ENCODE measurements at regions not wholly inside any gene's neighbourhood (a gene's known extent, or its start where the extent isn't known, plus 50 kb on each side); places are given as distances from the start of the nearest gene placed in this dataset.

GRCh38 chr21:35952651-35953340, 107.5 kb downstream of the SETD4 start:
- no peak overlapping the region for H3K4me3 ChIP-seq
- no peak overlapping the region for H3K27ac ChIP-seq
- H3K4me1 ChIP-seq: peaks cover 2% of the 10 kb centered on the region; the same call in 1 of the 2 replicates
- no peaks in the 10 kb centered on the region for H3K9me3 ChIP-seq (replicated peaks)
- H3K36me3 ChIP-seq: no peaks in the 10 kb centered on the region
- H3K27me3 ChIP-seq: no peaks in the 10 kb centered on the region
- no peak for DNase-seq

GRCh38 chr21:35948982-35949381, 111.3 kb downstream of the SETD4 start:
- H3K36me3 ChIP-seq: no peaks in the 10 kb centered on the region

GRCh38 chr21:35945089-35945671, 115.1 kb downstream of the SETD4 start:
- Histone ChIP-seq H3K27ac (no peak overlapping the region), H3K9me3 (replicated peaks) (no peaks in the 10 kb centered on the region), H3K4me1 (peaks cover 3% of the 10 kb centered on the region; the same call in 1 of the 2 replicates)

More at GRCh38 chr21:35948982-35949381, 111.3 kb downstream of the SETD4 start:
- peaks cover 2% of the 10 kb centered on the region; the same call in 1 of the 2 replicates for H3K4me1 ChIP-seq
- H3K27ac ChIP-seq: no peak overlapping the region
- H3K4me3 ChIP-seq: no peak overlapping the region
- no peaks in the 10 kb centered on the region for H3K27me3 ChIP-seq
- H3K9me3 ChIP-seq (replicated peaks): no peaks in the 10 kb centered on the region
- no peak for DNase-seq

DNA sequence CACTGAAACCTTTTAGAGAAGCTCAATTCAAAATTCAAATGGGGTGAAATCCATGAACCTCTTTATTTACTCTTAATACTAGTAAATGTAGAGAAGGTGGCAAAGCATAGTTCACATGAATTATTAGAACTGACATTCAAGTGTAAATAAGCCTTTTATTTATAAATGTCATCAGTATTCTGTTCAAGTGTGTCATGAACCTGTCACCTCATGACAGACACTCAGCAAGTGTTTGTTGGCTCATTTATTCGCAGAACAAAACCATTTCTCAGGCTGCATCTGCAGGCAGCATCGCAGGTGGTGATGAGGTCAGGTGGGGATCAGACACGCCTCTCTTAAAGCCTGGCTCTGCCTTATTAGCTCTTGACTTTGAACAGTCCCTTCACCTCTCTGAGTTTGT, 116.6 kb downstream of the SETD4 start:
- no peak overlapping the region for H3K27ac ChIP-seq
- DNase-seq: no peak
- H3K27me3 ChIP-seq: no peaks in the 10 kb centered on the region
- no peak overlapping the region for H3K4me3 ChIP-seq
- no peaks in the 10 kb centered on the region for H3K9me3 ChIP-seq (replicated peaks)
- H3K4me1 ChIP-seq: 0 out of 2 replicates have a peak, but pooled peaks cover 4% of the 10 kb centered on the region
- no peaks in the 10 kb centered on the region for H3K36me3 ChIP-seq

More at GRCh38 chr21:35945089-35945671, 115.1 kb downstream of the SETD4 start:
- DNase-seq: no peak
- no peaks in the 10 kb centered on the region for H3K27me3 ChIP-seq
- H3K4me3 ChIP-seq: no peak overlapping the region
- no peaks in the 10 kb centered on the region for H3K36me3 ChIP-seq

DNA sequence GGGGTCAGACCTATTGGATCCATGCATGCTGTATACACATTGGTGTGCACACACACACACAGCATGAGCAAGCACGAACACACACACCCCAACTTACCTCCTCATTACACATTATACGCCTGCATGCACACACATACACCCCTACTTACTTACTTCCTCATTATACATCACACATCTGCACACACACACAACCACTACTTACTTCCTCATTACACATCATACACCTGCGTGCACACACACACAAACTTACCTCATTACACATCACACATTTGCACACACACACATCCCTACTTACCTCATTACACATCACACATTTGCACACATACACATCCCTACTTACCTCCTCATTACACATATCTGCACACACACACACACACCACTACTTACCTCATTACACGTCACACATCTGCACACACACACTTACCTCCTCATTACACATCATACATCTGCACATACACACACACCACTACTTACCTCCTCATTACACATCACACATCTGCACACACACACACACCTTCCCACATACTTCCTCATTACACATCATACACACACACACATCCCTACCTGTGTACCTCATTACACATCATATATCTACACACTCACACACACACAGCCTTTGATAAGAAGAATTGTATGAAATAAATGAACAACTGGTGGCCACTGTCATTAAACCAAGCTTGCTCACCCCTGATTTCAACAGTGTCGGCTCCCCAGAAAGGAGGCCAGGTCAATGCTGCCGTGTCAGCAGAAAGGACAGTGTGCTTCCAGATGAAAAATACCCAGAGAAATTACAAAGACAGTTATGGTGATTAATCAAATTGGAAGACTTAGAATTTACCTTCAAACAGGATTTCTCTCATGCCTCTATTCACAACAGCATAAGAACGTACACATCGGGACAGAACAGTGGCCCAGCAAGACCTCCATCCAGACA, 117.8 kb downstream of the SETD4 start:
- H3K27ac ChIP-seq: no peak overlapping the region
- no peaks in the 10 kb centered on the region for H3K27me3 ChIP-seq
- no peak for DNase-seq
- 0 out of 2 replicates have a peak, but pooled peaks cover 4% of the 10 kb centered on the region for H3K4me1 ChIP-seq
- no peaks in the 10 kb centered on the region for H3K9me3 ChIP-seq (replicated peaks)
- H3K36me3 ChIP-seq: no peaks in the 10 kb centered on the region
- H3K4me3 ChIP-seq: no peak overlapping the region

DNA sequence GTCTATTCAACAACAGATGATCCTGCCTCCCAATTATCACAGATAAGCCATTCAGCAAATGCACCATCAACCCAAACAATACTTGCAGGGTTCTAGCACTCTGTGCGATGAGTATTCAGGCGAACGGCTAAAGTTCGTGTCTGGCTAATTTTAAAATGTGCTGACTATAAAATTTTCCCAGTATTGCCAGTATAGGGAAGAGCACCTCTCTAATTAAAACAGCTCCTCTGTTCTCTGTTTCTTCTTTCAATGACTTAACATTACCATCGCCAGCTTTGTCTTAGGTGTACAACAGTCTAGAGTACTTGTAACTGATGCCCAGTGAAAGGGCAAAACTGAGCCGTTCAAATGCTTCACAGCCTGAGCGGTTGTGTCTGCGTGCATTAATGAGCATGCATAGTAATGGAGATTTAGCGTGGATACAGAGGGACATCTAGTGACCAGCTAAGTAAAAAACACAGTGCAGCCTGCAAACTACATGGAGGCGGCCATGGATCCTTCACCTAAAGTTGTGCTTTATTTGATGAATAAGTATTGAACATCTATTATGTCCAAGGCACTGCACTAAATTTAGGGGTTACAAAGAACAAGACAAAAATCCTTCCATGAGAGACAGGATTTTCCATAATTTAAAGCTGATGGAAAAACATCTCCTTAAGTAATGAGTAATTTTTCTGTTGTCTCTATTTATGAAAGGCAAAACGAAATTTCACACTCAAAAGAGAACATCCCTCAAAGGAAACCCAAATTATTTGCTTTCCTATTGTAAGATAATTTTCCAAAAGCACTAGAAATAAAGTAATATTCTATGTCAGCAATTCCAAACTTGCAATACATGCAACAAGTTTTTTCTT, 120.0 kb downstream of the SETD4 start:
- no peaks in the 10 kb centered on the region for H3K36me3 ChIP-seq
- 0 out of 2 replicates have a peak, but pooled peaks cover 4% of the 10 kb centered on the region for H3K4me1 ChIP-seq
- H3K27me3 ChIP-seq: no peaks in the 10 kb centered on the region
- H3K9me3 ChIP-seq (replicated peaks): no peaks in the 10 kb centered on the region
- no peak overlapping the region for H3K4me3 ChIP-seq
- no peak overlapping the region for H3K27ac ChIP-seq
- DNase-seq: peak; percentile 58 to 84

DNA sequence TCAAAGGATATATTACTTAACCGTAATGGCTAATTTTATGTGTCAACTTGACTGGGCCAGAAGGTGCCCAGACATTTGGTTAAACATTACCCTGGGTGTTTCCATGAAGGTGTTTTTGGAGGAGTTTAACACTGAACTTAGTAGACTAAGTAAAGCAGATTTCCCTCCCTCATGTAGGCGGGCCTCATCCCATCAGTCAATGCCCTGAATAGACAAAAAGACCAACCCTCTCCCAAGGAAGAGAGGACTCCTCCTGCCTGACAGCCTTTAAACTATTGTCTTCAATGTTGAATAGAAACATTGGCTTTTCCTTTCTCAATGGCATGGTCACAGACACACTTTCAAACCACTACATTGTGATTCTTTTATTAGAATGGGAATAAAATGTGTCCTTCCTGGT, 121.9 kb downstream of the SETD4 start:
- H3K27ac ChIP-seq: no peak overlapping the region
- no peak for DNase-seq
- H3K4me1 ChIP-seq: peaks cover 5% of the 10 kb centered on the region; the same call in 1 of the 2 replicates
- H3K36me3 ChIP-seq: no peaks in the 10 kb centered on the region
- no peak overlapping the region for H3K4me3 ChIP-seq
- H3K9me3 ChIP-seq (replicated peaks): no peaks in the 10 kb centered on the region
- H3K27me3 ChIP-seq: no peaks in the 10 kb centered on the region

DNA sequence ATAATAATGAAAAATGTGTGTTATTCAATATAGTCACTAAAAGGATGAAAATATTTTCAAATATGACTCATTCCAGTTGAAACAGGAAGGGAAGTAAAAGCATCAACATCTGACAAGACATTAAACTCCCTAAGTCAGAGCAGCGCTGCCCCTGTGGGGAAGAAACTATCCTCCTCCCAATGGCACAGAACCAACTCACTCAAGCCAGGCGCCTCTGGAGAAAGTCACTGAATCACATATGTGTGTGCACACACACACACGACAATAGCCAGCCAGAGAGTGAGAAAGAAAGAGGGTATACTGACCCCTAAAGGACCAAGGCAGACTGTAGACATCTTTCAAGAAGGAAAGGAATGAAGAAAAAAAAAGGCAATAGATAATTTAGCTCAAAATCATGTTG, 126.9 kb downstream of the SETD4 start:
- Histone ChIP-seq H3K27me3 (no peaks in the 10 kb centered on the region), H3K9me3 (replicated peaks) (no peaks in the 10 kb centered on the region), H3K27ac (no peak overlapping the region), H3K36me3 (no peaks in the 10 kb centered on the region), H3K4me1 (peaks cover 7% of the 10 kb centered on the region), H3K4me3 (no peak overlapping the region)
- DNase-seq: peak; percentile 19 to 46

GRCh38 chr21:35932232-35932911, 128.0 kb downstream of the SETD4 start:
- H3K4me1 ChIP-seq: peaks cover 15% of the 10 kb centered on the region
- H3K27ac ChIP-seq: no peak overlapping the region
- H3K4me3 ChIP-seq: no peak overlapping the region
- no peaks in the 10 kb centered on the region for H3K9me3 ChIP-seq (replicated peaks)
- no peaks in the 10 kb centered on the region for H3K27me3 ChIP-seq
- peak; percentile 35 to 62 for DNase-seq
- no peaks in the 10 kb centered on the region for H3K36me3 ChIP-seq

DNA sequence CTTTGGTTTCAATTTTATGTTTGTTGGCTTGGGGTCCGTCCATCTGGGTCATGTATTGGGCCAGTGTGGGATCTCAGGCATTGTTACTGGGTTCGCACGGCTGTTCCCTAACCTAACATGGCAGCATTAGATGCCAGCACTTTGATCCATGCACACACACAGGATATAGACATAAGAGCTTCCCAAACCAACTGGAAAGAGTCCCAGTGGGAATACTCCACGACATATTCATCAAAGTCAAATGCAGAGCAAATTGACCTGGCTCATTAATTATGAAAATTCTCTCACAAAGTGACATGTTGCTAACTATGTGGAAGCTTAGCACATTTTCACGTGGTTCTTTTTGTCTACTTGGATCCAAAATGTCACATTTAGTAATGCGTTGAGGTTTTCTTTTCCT, 130.4 kb downstream of the SETD4 start:
- no peak for DNase-seq
- Histone ChIP-seq H3K4me1 (peaks cover 28% of the 10 kb centered on the region), H3K27me3 (no peaks in the 10 kb centered on the region), H3K36me3 (no peaks in the 10 kb centered on the region), H3K4me3 (no peak overlapping the region), H3K27ac (no peak overlapping the region), H3K9me3 (replicated peaks) (no peaks in the 10 kb centered on the region)

DNA sequence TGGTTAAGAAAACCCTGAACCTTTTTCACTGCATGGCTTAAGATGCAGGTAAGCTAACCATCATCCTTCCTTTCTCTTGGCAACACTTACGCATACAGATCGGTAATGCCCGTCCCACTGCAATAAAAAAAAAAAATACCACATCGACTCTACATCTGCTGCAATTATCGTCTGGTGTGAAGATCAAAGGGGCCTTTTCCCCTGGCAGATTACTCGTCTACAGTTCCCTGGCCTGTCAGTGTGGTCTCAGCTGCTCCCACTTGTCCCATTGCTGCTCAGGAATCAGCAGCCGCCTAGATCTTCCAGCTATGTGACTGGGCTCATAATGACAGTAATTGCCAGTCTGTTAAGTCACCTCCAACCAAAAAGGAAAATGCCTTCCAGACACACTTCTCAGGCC, 133.1 kb downstream of the SETD4 start:
- Histone ChIP-seq H3K4me3 (no peak overlapping the region), H3K9me3 (replicated peaks) (no peaks in the 10 kb centered on the region), H3K36me3 (no peaks in the 10 kb centered on the region), H3K27me3 (no peaks in the 10 kb centered on the region), H3K4me1 (peaks cover 26% of the 10 kb centered on the region), H3K27ac (peak overlapping the region; percentile 40)
- peak; percentile 89 to 96 for DNase-seq

DNA sequence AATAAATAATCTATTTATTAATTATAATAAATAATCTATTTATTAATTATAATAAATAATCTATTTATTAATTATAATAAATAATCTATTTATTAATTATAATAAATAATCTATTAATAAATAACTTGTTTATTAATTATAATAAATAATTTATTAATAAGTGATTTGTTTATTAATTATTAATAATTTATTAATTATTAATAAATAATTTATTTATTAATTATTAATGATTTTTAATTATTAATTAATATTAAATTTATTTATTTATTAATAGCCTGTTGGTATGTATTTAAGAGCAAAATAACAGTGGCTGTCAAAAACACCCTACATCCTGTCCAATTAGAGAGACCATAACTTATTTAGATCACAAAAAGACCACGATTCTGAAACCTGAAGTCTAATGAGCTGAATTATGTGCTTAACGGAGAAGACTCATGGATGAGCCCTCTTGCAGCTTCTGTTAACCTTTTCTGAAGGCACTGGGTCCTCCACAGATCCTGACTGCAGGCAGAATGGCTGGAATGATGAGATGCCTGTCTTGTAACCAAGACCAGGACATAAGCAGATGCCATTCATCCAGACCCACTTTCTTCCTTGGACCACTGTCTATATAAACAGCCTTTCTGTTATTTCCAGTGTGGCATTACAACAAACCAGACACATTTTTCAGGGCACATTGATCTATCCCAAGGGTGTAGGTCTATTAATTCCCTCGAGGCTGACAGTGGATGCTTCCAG, 134.2 kb downstream of the SETD4 start:
- DNase-seq: peak in 1 of 2 experiments; percentile 26
- no peak overlapping the region for H3K4me3 ChIP-seq
- no peaks in the 10 kb centered on the region for H3K36me3 ChIP-seq
- H3K9me3 ChIP-seq (replicated peaks): no peaks in the 10 kb centered on the region
- peaks cover 26% of the 10 kb centered on the region for H3K4me1 ChIP-seq
- H3K27ac ChIP-seq: no peak overlapping the region
- H3K27me3 ChIP-seq: no peaks in the 10 kb centered on the region

- H3K36me3 ChIP-seq: no peaks in the 10 kb centered on the region
- peak; percentile 26 to 36 for DNase-seq
- no peak overlapping the region for H3K27ac ChIP-seq
Measured at GRCh38 chr21:35925497-35925896, 134.8 kb downstream of the SETD4 start.

More at GRCh38 chr21:35925497-35925896, 134.8 kb downstream of the SETD4 start:
- no peaks in the 10 kb centered on the region for H3K27me3 ChIP-seq
- no peak overlapping the region for H3K4me3 ChIP-seq
- peaks cover 26% of the 10 kb centered on the region for H3K4me1 ChIP-seq
- H3K9me3 ChIP-seq (replicated peaks): no peaks in the 10 kb centered on the region

Data from SJCRH30 (cell line).